Liver (tissue), 8 donors: ENCODE measurements at regions not wholly inside any gene's neighbourhood (a gene's known extent, or its start where the extent isn't known, plus 50 kb on each side); places are given as distances from the start of the nearest gene placed in this dataset.

Experiments used
- DNase-seq: peaks from one replicate; pipeline ENCODE4 v3.0.0-alpha.2; 2017; ENCODE audit warnings: low spot score
- H3K27ac ChIP-seq, 2 donors: one replicate each; pipeline ENCODE4 v1.7.0; 2013; ENCODE audit warnings: inconsistent platforms in 2 of 2, low read length in 2 of 2, control low read depth in 1 of 2, low read depth in 1 of 2, mild to moderate bottlenecking in 1 of 2
- H3K27me3 ChIP-seq, 4 donors: one replicate each; pipeline versions ENCODE4 v1.6.1 to v1.7.0; 2013; ENCODE audit warnings: low read length in 3 of 4, inconsistent platforms in 1 of 4, mild to moderate bottlenecking in 1 of 4, moderate library complexity in 1 of 4; ENCODE audit not compliant: control insufficient read depth in 4 of 4, insufficient read depth in 4 of 4
- H3K36me3 ChIP-seq, 4 donors: one replicate each; pipeline versions ENCODE4 v1.6.1 to v1.7.0; 2013; ENCODE audit warnings: low read length in 3 of 4, mild to moderate bottlenecking in 3 of 4, low read depth in 1 of 4, moderate library complexity in 1 of 4; ENCODE audit not compliant: control insufficient read depth in 4 of 4, insufficient read depth in 3 of 4
- H3K4me1 ChIP-seq, 4 donors: one replicate each; pipeline versions ENCODE4 v1.6.1 to v1.7.0; 2013; ENCODE audit warnings: low read length in 3 of 4, mild to moderate bottlenecking in 3 of 4, moderate library complexity in 1 of 4; ENCODE audit not compliant: control insufficient read depth in 4 of 4, insufficient read depth in 4 of 4
- H3K4me3 ChIP-seq, 3 donors: one replicate each; pipeline versions ENCODE4 v1.6.1 to v1.7.0; 2013; ENCODE audit warnings: low read length in 3 of 3, control low read depth in 1 of 3, low read depth in 1 of 3, mild to moderate bottlenecking in 1 of 3
- H3K9ac ChIP-seq, 2 donors: one replicate each; pipeline ENCODE4 v1.7.0; 2013; ENCODE audit warnings: low read length in 2 of 2, mild to moderate bottlenecking in 2 of 2, moderate library complexity in 2 of 2, control low read depth in 1 of 2, low read depth in 1 of 2
- H3K9me3 ChIP-seq, 4 donors: one replicate each; pipeline versions ENCODE4 v1.6.1 to v1.7.0; 2013; ENCODE audit warnings: low read length in 3 of 4; ENCODE audit not compliant: control insufficient read depth in 4 of 4
- CTCF ChIP-seq: fragments of 150-350 bp; IDR thresholded peaks from 2 replicates; pipeline ENCODE4 v1.5.1; 2017; ENCODE audit warnings: improper control_type of control experiment, low read depth, low read length; ENCODE audit not compliant: missing input control
- FOXA2 ChIP-seq: IDR thresholded peaks from 2 replicates; pipeline ENCODE4 v1.6.1; 2016; ENCODE audit warnings: antibody characterized with exemption
- GABPA ChIP-seq, 2 donors: IDR thresholded peaks in 1 of 2; conservative IDR thresholded peaks in 1 of 2; 2 replicates each; pipeline ENCODE4 v1.6.1; 2016; ENCODE audit warnings: antibody characterized with exemption in 2 of 2, mild to moderate bottlenecking in 1 of 2, moderate library complexity in 1 of 2
- HNF4A ChIP-seq, 2 donors: conservative IDR thresholded peaks; 2 replicates each; pipeline ENCODE4 v1.6.1; 2016; ENCODE audit warnings: antibody characterized with exemption in 2 of 2, mild to moderate bottlenecking in 2 of 2
- HNF4G ChIP-seq: IDR thresholded peaks from 2 replicates; pipeline ENCODE4 v1.6.1; 2016; ENCODE audit warnings: antibody characterized with exemption
- JUND ChIP-seq, 2 donors: IDR thresholded peaks; 2 replicates each; pipeline ENCODE4 v1.6.1; 2016; ENCODE audit warnings: antibody characterized with exemption in 2 of 2
- NR2F2 ChIP-seq: IDR thresholded peaks from 2 replicates; pipeline ENCODE4 v1.6.1; 2016; ENCODE audit warnings: antibody characterized with exemption
- RAD21 ChIP-seq, 2 donors: IDR thresholded peaks; 2 replicates each; pipeline ENCODE4 v1.6.1; 2016; ENCODE audit warnings: antibody characterized with exemption in 2 of 2, mild to moderate bottlenecking in 2 of 2
- REST ChIP-seq: IDR thresholded peaks from 2 replicates; pipeline ENCODE4 v1.6.1; 2016; ENCODE audit warnings: antibody characterized with exemption, mild to moderate bottlenecking
- RXRA ChIP-seq, 2 donors: IDR thresholded peaks; 2 replicates each; pipeline ENCODE4 v1.6.1; 2017 to 2018; ENCODE audit warnings: antibody characterized with exemption in 2 of 2, mild to moderate bottlenecking in 1 of 2
- SP1 ChIP-seq: IDR thresholded peaks from 2 replicates; pipeline ENCODE4 v1.6.1; 2018; ENCODE audit warnings: antibody characterized with exemption, mild to moderate bottlenecking
- TAF1 ChIP-seq: conservative IDR thresholded peaks from 2 replicates; pipeline ENCODE4 v1.6.1; 2016; ENCODE audit warnings: antibody characterized with exemption, mild to moderate bottlenecking
- YY1 ChIP-seq: IDR thresholded peaks from 2 replicates; pipeline ENCODE4 v1.6.1; 2016; ENCODE audit warnings: antibody characterized with exemption, mild to moderate bottlenecking
- whole genome bisulfite sequencing: extraction: QIAGEN DNeasy Blood & Tissue Kit; methylation state at CpG from one replicate; pipeline ENCODE4 v1.1.7; 2013; 5-methylcytosine and 5-hydroxymethylcytosine counted together
- TF ChIP-seq, protein P1 (sequence below): IDR thresholded peaks from 2 replicates; pipeline ENCODE4 v1.6.1; 2016; ENCODE audit warnings: antibody characterized with exemption
- TF ChIP-seq, protein P2 (sequence below): IDR thresholded peaks from 2 replicates; pipeline ENCODE4 v1.6.1; 2016; ENCODE audit warnings: antibody characterized with exemption
- TF ChIP-seq, protein P3 (sequence below): IDR thresholded peaks from 2 replicates; pipeline ENCODE4 v1.6.1; 2016; ENCODE audit warnings: antibody characterized with exemption
- donor health status: healthy.
- donor health status: healthy.
- donor health status: healthy.
- donor health status: healthy.
- donor health status: healthy.

GRCh38 chr3:148335612-148336011 is 362.1 kb upstream of the AGTR1 start (continued):
- TF ChIP-seq, protein P1, sequence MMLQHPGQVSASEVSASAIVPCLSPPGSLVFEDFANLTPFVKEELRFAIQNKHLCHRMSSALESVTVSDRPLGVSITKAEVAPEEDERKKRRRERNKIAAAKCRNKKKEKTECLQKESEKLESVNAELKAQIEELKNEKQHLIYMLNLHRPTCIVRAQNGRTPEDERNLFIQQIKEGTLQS: no peak
- no peak for TF ChIP-seq RXRA (IDR thresholded peaks at IDR 0.05)
- TF ChIP-seq NR2F2: no peak
- TF ChIP-seq, protein P2, sequence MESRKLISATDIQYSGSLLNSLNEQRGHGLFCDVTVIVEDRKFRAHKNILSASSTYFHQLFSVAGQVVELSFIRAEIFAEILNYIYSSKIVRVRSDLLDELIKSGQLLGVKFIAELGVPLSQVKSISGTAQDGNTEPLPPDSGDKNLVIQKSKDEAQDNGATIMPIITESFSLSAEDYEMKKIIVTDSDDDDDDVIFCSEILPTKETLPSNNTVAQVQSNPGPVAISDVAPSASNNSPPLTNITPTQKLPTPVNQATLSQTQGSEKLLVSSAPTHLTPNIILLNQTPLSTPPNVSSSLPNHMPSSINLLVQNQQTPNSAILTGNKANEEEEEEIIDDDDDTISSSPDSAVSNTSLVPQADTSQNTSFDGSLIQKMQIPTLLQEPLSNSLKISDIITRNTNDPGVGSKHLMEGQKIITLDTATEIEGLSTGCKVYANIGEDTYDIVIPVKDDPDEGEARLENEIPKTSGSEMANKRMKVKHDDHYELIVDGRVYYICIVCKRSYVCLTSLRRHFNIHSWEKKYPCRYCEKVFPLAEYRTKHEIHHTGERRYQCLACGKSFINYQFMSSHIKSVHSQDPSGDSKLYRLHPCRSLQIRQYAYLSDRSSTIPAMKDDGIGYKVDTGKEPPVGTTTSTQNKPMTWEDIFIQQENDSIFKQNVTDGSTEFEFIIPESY: no peak
- no peak for TF ChIP-seq FOXA2

GRCh38 chr3:148343416-148343815 is 354.3 kb upstream of the AGTR1 start:
- no peaks in the 10 kb centered on the region for H3K9me3 ChIP-seq
- no peak overlapping the region for H3K9ac ChIP-seq
- no peak overlapping the region for H3K27ac ChIP-seq
- H3K4me3 ChIP-seq: no peak overlapping the region
- no peaks in the 10 kb centered on the region for H3K4me1 ChIP-seq
- WGBS: 78% methylated on average over 1 of the region's 1 CpG
- TF ChIP-seq, protein P3, sequence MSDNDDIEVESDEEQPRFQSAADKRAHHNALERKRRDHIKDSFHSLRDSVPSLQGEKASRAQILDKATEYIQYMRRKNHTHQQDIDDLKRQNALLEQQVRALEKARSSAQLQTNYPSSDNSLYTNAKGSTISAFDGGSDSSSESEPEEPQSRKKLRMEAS: no peak
- no peak for TF ChIP-seq SP1
- TF ChIP-seq NR2F2: no peak
- TF ChIP-seq, protein P1: no peak
- no peak for TF ChIP-seq GABPA (IDR thresholded peaks at IDR 0.05 in 1 of 2, conservative IDR thresholded peaks at IDR 0.05 in 1 of 2)
- no peak for TF ChIP-seq YY1
- TF ChIP-seq RXRA (IDR thresholded peaks at IDR 0.05): no peak
- no peak for TF ChIP-seq CTCF
- no peak for TF ChIP-seq REST
- no peak for TF ChIP-seq RAD21 (IDR thresholded peaks at IDR 0.05)
- no peaks in the 10 kb centered on the region for H3K36me3 ChIP-seq
- no peak for DNase-seq
- no peaks in the 10 kb centered on the region for H3K27me3 ChIP-seq

GRCh38 chr3:148344521-148344920 is 353.2 kb upstream of the AGTR1 start:
- Histone ChIP-seq H3K4me1 (no peaks in the 10 kb centered on the region), H3K9ac (no peak overlapping the region)
- no peak for TF ChIP-seq CTCF
- no peak for TF ChIP-seq NR2F2
- no peak for TF ChIP-seq SP1
- no peak for TF ChIP-seq HNF4G
- TF ChIP-seq RAD21 (IDR thresholded peaks at IDR 0.05): no peak
- TF ChIP-seq FOXA2: no peak
- no peak for TF ChIP-seq HNF4A (conservative IDR thresholded peaks at IDR 0.05)
- no peak for TF ChIP-seq YY1
- no peak for TF ChIP-seq JUND (IDR thresholded peaks at IDR 0.05)
- no peak for TF ChIP-seq TAF1

More at GRCh38 chr3:148344521-148344920, 353.2 kb upstream of the AGTR1 start:
- Histone ChIP-seq H3K9me3 (no peaks in the 10 kb centered on the region), H3K27me3 (no peaks in the 10 kb centered on the region), H3K27ac (no peak overlapping the region), H3K36me3 (no peaks in the 10 kb centered on the region), H3K4me3 (no peak overlapping the region)
- no peak for DNase-seq
- 69% methylated on average over 1 of the region's 1 CpG for WGBS
